Panc1 (cell line): ENCODE measurements at regions not wholly inside any gene's neighbourhood (a gene's known extent, or its start where the extent isn't known, plus 50 kb on each side); places are given as distances from the start of the nearest gene placed in this dataset.

Source experiments
- ATAC-seq: fragments of 200-7000 bp; cut with Tn5 transposase; 2 replicates; pipeline ENCODE4 v1.9.1; 2020; ENCODE audit warnings: mild to moderate bottlenecking, moderate library complexity
- BruUV-seq: library from RNA; stranded (reverse); fragments of 400-500 nt; replicated peaks from 2 replicates; lab custom pipeline; 2021; lab: Mats Ljungman, UMichigan
- CTCF ChIA-PET: fragments of 300-600 bp; sonication (Branson Sonifier 250); formaldehyde crosslinking; loops from one replicate; lab custom pipeline; 2022; ENCODE audit warnings: antibody characterized with exemption; lab: Charles Lee
- POLR2A ChIA-PET: fragments of 300-600 bp; sonication (Branson Sonifier 250); formaldehyde crosslinking; loops from one replicate; lab custom pipeline; 2022; ENCODE audit warnings: antibody characterized with exemption; lab: Charles Lee
- DNase-seq: peaks from one replicate; pipeline ENCODE4 v3.0.0-alpha.2; 2010; ENCODE audit warnings: low read depth, low spot score
- H3K27ac ChIP-seq: 2 replicates; pipeline ENCODE4 v1.5.1; 2011; ENCODE audit warnings: mild to moderate bottlenecking, low read length, inconsistent platforms
- H3K27me3 ChIP-seq: fragments of 200-500 bp; sonication (Bioruptor generic); 2 replicates; pipeline ENCODE4 v1.6.0; 2014; ENCODE audit warnings: low read length, inconsistent platforms; ENCODE audit not compliant: control insufficient read depth, insufficient read depth
- H3K36me3 ChIP-seq: fragments of 200-500 bp; sonication (Bioruptor generic); 2 replicates; pipeline ENCODE4 v1.5.1; 2014; ENCODE audit warnings: inconsistent platforms, mild to moderate bottlenecking, low read length, moderate library complexity; ENCODE audit not compliant: control insufficient read depth, insufficient read depth
- H3K4me1 ChIP-seq: 2 replicates; pipeline ENCODE4 v1.5.1; 2011; ENCODE audit warnings: inconsistent platforms, mild to moderate bottlenecking, low read length, moderate library complexity; ENCODE audit not compliant: control insufficient read depth, insufficient read depth
- H3K4me3 ChIP-seq, 2 experiments: 2 replicates each; pipeline ENCODE4 v1.5.1; 2011 to 2012; ENCODE audit warnings: low read depth in 2 of 2, low read length in 2 of 2, mild to moderate bottlenecking in 2 of 2, inconsistent platforms in 1 of 2, moderate library complexity in 1 of 2
- H3K9me3 ChIP-seq: fragments of 200-500 bp; sonication (Bioruptor generic); 2 replicates; pipeline ENCODE4 v1.5.1; 2014; ENCODE audit warnings: low read depth, mild to moderate bottlenecking, inconsistent platforms, low read length, moderate library complexity; ENCODE audit not compliant: control insufficient read depth, insufficient read depth
- POLR2AphosphoS5 ChIP-seq: IDR thresholded peaks from 2 replicates; pipeline ENCODE4 v1.6.1; 2012; ENCODE audit warnings: mild to moderate bottlenecking, low read depth, low read length, moderate library complexity
- SIN3A ChIP-seq: IDR thresholded peaks from 2 replicates; pipeline ENCODE4 v1.6.1; 2012; ENCODE audit warnings: low read depth, mild to moderate bottlenecking, low read length, moderate library complexity, borderline replicate concordance; ENCODE audit not compliant: insufficient read depth
- TCF7L2 ChIP-seq: IDR thresholded peaks from 2 replicates; pipeline ENCODE4 v1.6.1; 2011; ENCODE audit warnings: mild to moderate bottlenecking, low read depth, low read length, inconsistent platforms
- in situ Hi-C: cut with HindIII; loops from 2 replicates; pipeline ENCODE4 v1.10.0; 2016; ENCODE audit warnings: low sequenced_read_pairs, low pct_unique_long_range_greater_than_20kb
- intact Hi-C: fragments of 100-400 bp; cut with micrococcal nuclease; formaldehyde crosslinking; loops from one replicate; pipeline ENCODE4 v1.10.0; 2022; ENCODE audit not compliant: unreplicated experiment
- TF ChIP-seq, protein P1 (sequence below): fragments of 450-650 bp; IDR thresholded peaks from 2 replicates; pipeline ENCODE4 v1.5.1; 2017; ENCODE audit warnings: mild to moderate bottlenecking
- TF ChIP-seq, protein P2 (sequence below), 2 experiments: IDR thresholded peaks; 2 replicates each; pipeline ENCODE4 v1.6.1; 2011 to 2012; ENCODE audit warnings: low read depth in 2 of 2, control low read depth in 1 of 2, low read length in 1 of 2, mild to moderate bottlenecking in 1 of 2, moderate library complexity in 1 of 2; ENCODE audit not compliant: insufficient read depth in 1 of 2

DNA sequence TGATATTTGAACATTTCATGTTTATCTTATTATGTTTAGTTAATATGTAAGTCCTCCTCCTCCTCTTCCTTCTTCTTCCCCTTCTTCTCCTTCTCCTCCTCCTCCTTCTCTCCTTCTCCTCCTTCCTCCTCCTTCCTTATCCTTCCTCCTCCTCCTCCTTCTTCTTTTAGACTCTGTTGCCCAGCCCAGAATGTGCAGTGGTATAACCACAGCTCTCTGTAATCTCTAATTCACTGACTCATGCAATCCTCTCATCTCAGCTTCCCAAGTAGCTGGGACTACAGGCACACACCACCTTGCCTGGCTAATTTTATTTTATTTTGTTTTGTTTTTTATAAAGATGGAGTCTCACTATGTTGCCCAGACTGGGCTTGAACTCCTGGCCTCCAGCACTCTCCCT is 83.4 kb upstream of the ODAD2 start:
- CTCF ChIA-PET = no interaction called here
- in situ Hi-C loops (no loop called here), intact Hi-C loops (no loop called here)
- H3K27me3 ChIP-seq = no peaks in the 10 kb centered on the region
- H3K9me3 ChIP-seq = no peaks in the 10 kb centered on the region
- no peaks in the 10 kb centered on the region for H3K36me3 ChIP-seq
- TF ChIP-seq SIN3A (no peak), POLR2AphosphoS5 (no peak), TCF7L2 (no peak)
- TF ChIP-seq, protein P1, sequence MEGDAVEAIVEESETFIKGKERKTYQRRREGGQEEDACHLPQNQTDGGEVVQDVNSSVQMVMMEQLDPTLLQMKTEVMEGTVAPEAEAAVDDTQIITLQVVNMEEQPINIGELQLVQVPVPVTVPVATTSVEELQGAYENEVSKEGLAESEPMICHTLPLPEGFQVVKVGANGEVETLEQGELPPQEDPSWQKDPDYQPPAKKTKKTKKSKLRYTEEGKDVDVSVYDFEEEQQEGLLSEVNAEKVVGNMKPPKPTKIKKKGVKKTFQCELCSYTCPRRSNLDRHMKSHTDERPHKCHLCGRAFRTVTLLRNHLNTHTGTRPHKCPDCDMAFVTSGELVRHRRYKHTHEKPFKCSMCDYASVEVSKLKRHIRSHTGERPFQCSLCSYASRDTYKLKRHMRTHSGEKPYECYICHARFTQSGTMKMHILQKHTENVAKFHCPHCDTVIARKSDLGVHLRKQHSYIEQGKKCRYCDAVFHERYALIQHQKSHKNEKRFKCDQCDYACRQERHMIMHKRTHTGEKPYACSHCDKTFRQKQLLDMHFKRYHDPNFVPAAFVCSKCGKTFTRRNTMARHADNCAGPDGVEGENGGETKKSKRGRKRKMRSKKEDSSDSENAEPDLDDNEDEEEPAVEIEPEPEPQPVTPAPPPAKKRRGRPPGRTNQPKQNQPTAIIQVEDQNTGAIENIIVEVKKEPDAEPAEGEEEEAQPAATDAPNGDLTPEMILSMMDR = no peak
- TF ChIP-seq, protein P2, sequence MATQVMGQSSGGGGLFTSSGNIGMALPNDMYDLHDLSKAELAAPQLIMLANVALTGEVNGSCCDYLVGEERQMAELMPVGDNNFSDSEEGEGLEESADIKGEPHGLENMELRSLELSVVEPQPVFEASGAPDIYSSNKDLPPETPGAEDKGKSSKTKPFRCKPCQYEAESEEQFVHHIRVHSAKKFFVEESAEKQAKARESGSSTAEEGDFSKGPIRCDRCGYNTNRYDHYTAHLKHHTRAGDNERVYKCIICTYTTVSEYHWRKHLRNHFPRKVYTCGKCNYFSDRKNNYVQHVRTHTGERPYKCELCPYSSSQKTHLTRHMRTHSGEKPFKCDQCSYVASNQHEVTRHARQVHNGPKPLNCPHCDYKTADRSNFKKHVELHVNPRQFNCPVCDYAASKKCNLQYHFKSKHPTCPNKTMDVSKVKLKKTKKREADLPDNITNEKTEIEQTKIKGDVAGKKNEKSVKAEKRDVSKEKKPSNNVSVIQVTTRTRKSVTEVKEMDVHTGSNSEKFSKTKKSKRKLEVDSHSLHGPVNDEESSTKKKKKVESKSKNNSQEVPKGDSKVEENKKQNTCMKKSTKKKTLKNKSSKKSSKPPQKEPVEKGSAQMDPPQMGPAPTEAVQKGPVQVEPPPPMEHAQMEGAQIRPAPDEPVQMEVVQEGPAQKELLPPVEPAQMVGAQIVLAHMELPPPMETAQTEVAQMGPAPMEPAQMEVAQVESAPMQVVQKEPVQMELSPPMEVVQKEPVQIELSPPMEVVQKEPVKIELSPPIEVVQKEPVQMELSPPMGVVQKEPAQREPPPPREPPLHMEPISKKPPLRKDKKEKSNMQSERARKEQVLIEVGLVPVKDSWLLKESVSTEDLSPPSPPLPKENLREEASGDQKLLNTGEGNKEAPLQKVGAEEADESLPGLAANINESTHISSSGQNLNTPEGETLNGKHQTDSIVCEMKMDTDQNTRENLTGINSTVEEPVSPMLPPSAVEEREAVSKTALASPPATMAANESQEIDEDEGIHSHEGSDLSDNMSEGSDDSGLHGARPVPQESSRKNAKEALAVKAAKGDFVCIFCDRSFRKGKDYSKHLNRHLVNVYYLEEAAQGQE (IDR thresholded peaks at IDR 0.05; ENCODE audit: insufficient read depth in 1 of 2, low read depth in 2 of 2, low read length in 1 of 2) = no peak
- BruUV-seq = no TSS peak
- H3K4me1 ChIP-seq = no peaks in the 10 kb centered on the region
- DNase-seq (no peak), ATAC-seq (no peak)
- no peak overlapping the region for H3K27ac ChIP-seq
- POLR2A ChIA-PET = no interaction called here
- no peak overlapping the region for H3K4me3 ChIP-seq

DNA sequence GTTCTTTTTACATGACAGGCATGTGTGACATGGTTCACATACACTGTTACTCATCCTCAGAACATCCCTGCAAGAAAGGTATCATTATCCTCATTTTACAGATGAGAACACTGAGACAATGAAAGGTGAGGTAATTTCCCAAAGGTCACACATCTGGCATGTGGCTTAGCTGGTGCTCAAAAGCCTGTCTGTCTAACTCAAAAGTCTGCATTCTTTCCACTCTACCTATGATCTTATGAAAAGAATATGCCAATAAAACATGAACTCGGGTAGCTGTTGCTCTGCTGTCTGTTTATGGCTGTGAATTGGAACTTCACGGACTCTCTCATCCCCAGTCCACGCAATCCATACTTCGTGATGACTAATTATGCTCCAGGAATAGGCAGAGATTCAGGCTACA is 79.0 kb upstream of the ODAD2 start:
- intact Hi-C loops (no loop called here), in situ Hi-C loops (no loop called here)
- Histone ChIP-seq H3K9me3 (no peaks in the 10 kb centered on the region), H3K36me3 (no peaks in the 10 kb centered on the region), H3K4me1 (no peaks in the 10 kb centered on the region), H3K27ac (no peak overlapping the region), H3K4me3 (no peak overlapping the region), H3K27me3 (no peaks in the 10 kb centered on the region)
- TF ChIP-seq TCF7L2 (no peak), SIN3A (no peak), POLR2AphosphoS5 (no peak)
- TF ChIP-seq, protein P1 = no peak
- TF ChIP-seq, protein P2 (IDR thresholded peaks at IDR 0.05; ENCODE audit: insufficient read depth in 1 of 2, low read depth in 2 of 2, low read length in 1 of 2) = no peak
- ATAC-seq (no peak), DNase-seq (no peak)
- CTCF ChIA-PET = no interaction called here
- POLR2A ChIA-PET = no interaction called here
- no TSS peak for BruUV-seq
